ENCODE measurements at regions not wholly inside any gene's neighbourhood (a gene's known extent, or its start where the extent isn't known, plus 50 kb on each side); places are given as distances from the start of the nearest gene placed in this dataset.

DNA sequence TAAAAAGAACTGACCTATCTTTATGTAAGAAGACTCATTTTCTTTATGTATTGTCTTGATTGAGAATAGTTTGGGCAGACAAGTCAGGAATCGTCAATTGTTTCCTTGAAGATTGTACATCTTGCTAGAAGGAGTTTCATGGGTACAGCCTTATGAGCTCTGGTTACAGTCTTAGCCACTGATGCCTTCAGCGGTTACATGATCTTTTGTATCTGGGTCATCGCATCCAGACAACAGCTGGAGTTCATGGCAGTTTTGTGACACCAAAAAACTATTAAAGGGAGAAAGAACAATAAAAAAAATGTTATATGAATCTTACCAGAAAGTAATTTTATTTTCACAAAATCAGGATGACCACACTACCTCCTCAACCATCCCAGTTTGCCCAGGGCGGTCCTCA lies 520.5 kb upstream of the CDH7 start:
- H3K27ac Mint-ChIP-seq = no peak overlapping the region
- Histone ChIP-seq H3K27me3 (ENCODE audit: control insufficient read depth, insufficient read depth, low read length, poor library complexity, severe bottlenecking) (no peaks in the 10 kb centered on the region), H3K9ac (ENCODE audit: extremely low read depth, low read length, poor library complexity, severe bottlenecking) (no peak overlapping the region), H3K4me1 (ENCODE audit: control insufficient read depth, insufficient read depth, low read length) (no peaks in the 10 kb centered on the region), H3K9me3 (ENCODE audit: control insufficient read depth, low read length) (no peaks in the 10 kb centered on the region), H3K4me3 (ENCODE audit: low read length) (no peak overlapping the region), H3K36me3 (ENCODE audit: control insufficient read depth, insufficient read depth, low read length) (no peaks in the 10 kb centered on the region), H3K27ac (ENCODE audit: low read depth, low read length) (no peak overlapping the region)
- H3K9me3 Mint-ChIP-seq = no peaks in the 10 kb centered on the region
- 93 to 100% methylated on average over 1 to 4 of the region's 4 CpGs for WGBS, 2 experiments (ENCODE audit: insufficient coverage in 1 of 2, insufficient read length in 1 of 2)
- DNase-seq = no peak
- no peaks in the 10 kb centered on the region for H3K27me3 Mint-ChIP-seq (ENCODE audit: insufficient read depth)
- TF ChIP-seq, protein P1, sequence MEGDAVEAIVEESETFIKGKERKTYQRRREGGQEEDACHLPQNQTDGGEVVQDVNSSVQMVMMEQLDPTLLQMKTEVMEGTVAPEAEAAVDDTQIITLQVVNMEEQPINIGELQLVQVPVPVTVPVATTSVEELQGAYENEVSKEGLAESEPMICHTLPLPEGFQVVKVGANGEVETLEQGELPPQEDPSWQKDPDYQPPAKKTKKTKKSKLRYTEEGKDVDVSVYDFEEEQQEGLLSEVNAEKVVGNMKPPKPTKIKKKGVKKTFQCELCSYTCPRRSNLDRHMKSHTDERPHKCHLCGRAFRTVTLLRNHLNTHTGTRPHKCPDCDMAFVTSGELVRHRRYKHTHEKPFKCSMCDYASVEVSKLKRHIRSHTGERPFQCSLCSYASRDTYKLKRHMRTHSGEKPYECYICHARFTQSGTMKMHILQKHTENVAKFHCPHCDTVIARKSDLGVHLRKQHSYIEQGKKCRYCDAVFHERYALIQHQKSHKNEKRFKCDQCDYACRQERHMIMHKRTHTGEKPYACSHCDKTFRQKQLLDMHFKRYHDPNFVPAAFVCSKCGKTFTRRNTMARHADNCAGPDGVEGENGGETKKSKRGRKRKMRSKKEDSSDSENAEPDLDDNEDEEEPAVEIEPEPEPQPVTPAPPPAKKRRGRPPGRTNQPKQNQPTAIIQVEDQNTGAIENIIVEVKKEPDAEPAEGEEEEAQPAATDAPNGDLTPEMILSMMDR (conservative IDR thresholded peaks at IDR 0.05) = no peak
- H3K4me3 Mint-ChIP-seq = no peak overlapping the region
- peaks cover 7% of the 10 kb centered on the region for H3K4me1 Mint-ChIP-seq
- no peaks in the 10 kb centered on the region for H3K36me3 Mint-ChIP-seq (ENCODE audit: low read depth)

- H3K4me1 ChIP-seq (ENCODE audit: control insufficient read depth, insufficient read depth, low read length) = no peaks in the 10 kb centered on the region
- Mint-ChIP-seq H3K27me3 (ENCODE audit: insufficient read depth) (no peaks in the 10 kb centered on the region), H3K4me1 (peaks cover 7% of the 10 kb centered on the region), H3K9me3 (no peaks in the 10 kb centered on the region), H3K4me3 (no peak overlapping the region), H3K27ac (no peak overlapping the region), H3K36me3 (ENCODE audit: low read depth) (no peaks in the 10 kb centered on the region)
- no peak overlapping the region for H3K4me3 ChIP-seq (ENCODE audit: low read length)
- peak; percentile 49 for DNase-seq
- no peaks in the 10 kb centered on the region for H3K9me3 ChIP-seq (ENCODE audit: control insufficient read depth, low read length)
- 89 to 97% methylated on average over 3 of the region's 3 CpGs for WGBS, 2 experiments (ENCODE audit: insufficient coverage in 1 of 2, insufficient read length in 1 of 2)
- no peak overlapping the region for H3K27ac ChIP-seq (ENCODE audit: low read depth, low read length)
- no peaks in the 10 kb centered on the region for H3K36me3 ChIP-seq (ENCODE audit: control insufficient read depth, insufficient read depth, low read length)
- H3K9ac ChIP-seq (ENCODE audit: extremely low read depth, low read length, poor library complexity, severe bottlenecking) = no peak overlapping the region
- H3K27me3 ChIP-seq (ENCODE audit: control insufficient read depth, insufficient read depth, low read length, poor library complexity, severe bottlenecking) = no peaks in the 10 kb centered on the region
- TF ChIP-seq, protein P1 (conservative IDR thresholded peaks at IDR 0.05) = peak; percentile 70
Measured at GRCh38 chr18:65227970-65228369, 522.8 kb upstream of the CDH7 start.

GRCh38 chr18:65221736-65222135 lies 529.1 kb upstream of the CDH7 start:
- no peak overlapping the region for H3K4me3 ChIP-seq (ENCODE audit: low read length)
- TF ChIP-seq, protein P1 (conservative IDR thresholded peaks at IDR 0.05) = no peak
- H3K9me3 ChIP-seq (ENCODE audit: control insufficient read depth, low read length) = no peaks in the 10 kb centered on the region
- H3K27me3 ChIP-seq (ENCODE audit: control insufficient read depth, insufficient read depth, low read length, poor library complexity, severe bottlenecking) = no peaks in the 10 kb centered on the region
- no CpG with 5 or more reads among the region's 1 CpG for WGBS, 2 experiments (ENCODE audit: insufficient coverage in 1 of 2, insufficient read length in 1 of 2)
- Mint-ChIP-seq H3K27me3 (ENCODE audit: insufficient read depth) (no peaks in the 10 kb centered on the region), H3K4me3 (no peak overlapping the region), H3K4me1 (peaks cover 3% of the 10 kb centered on the region), H3K36me3 (ENCODE audit: low read depth) (no peaks in the 10 kb centered on the region), H3K9me3 (no peaks in the 10 kb centered on the region), H3K27ac (no peak overlapping the region)
- no peak overlapping the region for H3K27ac ChIP-seq (ENCODE audit: low read depth, low read length)
- no peaks in the 10 kb centered on the region for H3K4me1 ChIP-seq (ENCODE audit: control insufficient read depth, insufficient read depth, low read length)
- H3K9ac ChIP-seq (ENCODE audit: extremely low read depth, low read length, poor library complexity, severe bottlenecking) = no peak overlapping the region
- no peaks in the 10 kb centered on the region for H3K36me3 ChIP-seq (ENCODE audit: control insufficient read depth, insufficient read depth, low read length)
- no peak for DNase-seq

Data from endodermal cell (in vitro differentiated cells).